ENCODE measurements at regions not wholly inside any gene's neighbourhood (a gene's known extent, or its start where the extent isn't known, plus 50 kb on each side); places are given as distances from the start of the nearest gene placed in this dataset.

DNA sequence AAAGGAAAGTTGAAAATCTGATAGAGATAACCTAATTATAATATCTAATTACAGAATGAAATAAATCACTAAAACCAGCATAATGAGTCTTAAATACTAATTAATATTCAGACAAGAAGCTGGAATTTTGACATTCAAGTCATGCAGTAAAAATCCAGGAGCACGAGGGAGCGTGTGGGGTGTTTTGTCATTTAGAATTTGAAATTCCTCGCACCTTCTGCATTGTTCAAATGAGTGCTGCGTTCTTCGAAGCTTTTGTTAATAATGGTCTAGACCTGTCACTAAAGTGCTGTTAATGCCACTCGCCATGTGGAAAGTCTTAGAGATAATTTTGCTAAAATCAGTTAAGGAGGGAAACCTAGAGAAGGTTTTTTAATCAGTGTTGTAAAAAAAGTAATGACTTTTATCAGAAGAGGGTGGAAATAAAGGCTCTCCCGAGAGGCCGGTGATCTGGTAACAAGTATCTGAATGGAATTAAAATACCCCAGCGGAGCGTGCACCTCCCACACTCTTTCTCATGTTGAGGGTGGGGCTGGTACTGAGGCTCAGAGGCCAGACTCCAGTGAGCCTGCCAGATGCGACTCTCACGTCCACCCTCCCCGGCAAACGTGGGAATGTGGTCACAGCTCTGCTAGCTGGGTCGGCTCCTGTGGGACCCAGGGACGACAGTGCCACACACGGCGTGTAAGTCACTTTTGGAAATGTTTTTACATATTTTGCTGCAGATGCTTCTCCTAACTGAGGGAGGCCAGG lies 69.4 kb upstream of the MYT1L start:
- no peak overlapping the region for H3K27ac Mint-ChIP-seq
- TF ChIP-seq, protein P1, sequence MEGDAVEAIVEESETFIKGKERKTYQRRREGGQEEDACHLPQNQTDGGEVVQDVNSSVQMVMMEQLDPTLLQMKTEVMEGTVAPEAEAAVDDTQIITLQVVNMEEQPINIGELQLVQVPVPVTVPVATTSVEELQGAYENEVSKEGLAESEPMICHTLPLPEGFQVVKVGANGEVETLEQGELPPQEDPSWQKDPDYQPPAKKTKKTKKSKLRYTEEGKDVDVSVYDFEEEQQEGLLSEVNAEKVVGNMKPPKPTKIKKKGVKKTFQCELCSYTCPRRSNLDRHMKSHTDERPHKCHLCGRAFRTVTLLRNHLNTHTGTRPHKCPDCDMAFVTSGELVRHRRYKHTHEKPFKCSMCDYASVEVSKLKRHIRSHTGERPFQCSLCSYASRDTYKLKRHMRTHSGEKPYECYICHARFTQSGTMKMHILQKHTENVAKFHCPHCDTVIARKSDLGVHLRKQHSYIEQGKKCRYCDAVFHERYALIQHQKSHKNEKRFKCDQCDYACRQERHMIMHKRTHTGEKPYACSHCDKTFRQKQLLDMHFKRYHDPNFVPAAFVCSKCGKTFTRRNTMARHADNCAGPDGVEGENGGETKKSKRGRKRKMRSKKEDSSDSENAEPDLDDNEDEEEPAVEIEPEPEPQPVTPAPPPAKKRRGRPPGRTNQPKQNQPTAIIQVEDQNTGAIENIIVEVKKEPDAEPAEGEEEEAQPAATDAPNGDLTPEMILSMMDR (IDR thresholded peaks at IDR 0.05; ENCODE audit: unreplicated experiment): no peak

DNA sequence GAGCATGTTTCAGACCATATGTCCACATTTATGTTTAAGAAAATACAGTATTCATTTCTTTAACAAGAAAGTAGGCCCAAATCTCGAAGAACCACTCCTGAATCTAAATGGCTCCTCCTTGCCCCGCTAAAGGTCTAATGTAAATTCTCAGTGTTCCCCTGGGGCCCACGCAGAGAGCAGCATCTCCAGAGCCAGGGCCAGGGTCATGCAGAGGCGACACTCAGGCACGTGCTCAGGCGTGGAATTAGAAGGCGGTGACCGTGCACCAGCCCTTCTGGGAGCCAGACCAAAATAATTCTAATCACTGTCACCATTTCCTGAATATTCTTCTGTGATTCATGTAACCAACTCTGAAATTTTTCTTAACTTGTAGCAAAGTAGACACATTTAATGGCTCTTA lies 68.3 kb upstream of the MYT1L start:
- Mint-ChIP-seq H3K27me3 (ENCODE audit: low read depth) (no peaks in the 10 kb centered on the region), H3K36me3 (no peaks in the 10 kb centered on the region), H3K4me3 (no peak overlapping the region), H3K27ac (no peak overlapping the region), H3K4me1 (peaks cover 3% of the 10 kb centered on the region), H3K9me3 (peaks cover 22% of the 10 kb centered on the region)
- TF ChIP-seq, protein P1 (IDR thresholded peaks at IDR 0.05; ENCODE audit: unreplicated experiment): no peak
- no peak for DNase-seq (ENCODE audit: low spot score in 2 of 2, unreplicated experiment in 2 of 2)

More for the DNA sequence above, 69.4 kb upstream of the MYT1L start:
- no peak for DNase-seq (ENCODE audit: low spot score in 2 of 2, unreplicated experiment in 2 of 2)
- no peak overlapping the region for H3K4me3 Mint-ChIP-seq
- peaks cover 3% of the 10 kb centered on the region for H3K4me1 Mint-ChIP-seq
- no peaks in the 10 kb centered on the region for H3K27me3 Mint-ChIP-seq (ENCODE audit: low read depth)
- H3K9me3 Mint-ChIP-seq: peaks cover 24% of the 10 kb centered on the region
- H3K36me3 Mint-ChIP-seq: no peaks in the 10 kb centered on the region

DNA sequence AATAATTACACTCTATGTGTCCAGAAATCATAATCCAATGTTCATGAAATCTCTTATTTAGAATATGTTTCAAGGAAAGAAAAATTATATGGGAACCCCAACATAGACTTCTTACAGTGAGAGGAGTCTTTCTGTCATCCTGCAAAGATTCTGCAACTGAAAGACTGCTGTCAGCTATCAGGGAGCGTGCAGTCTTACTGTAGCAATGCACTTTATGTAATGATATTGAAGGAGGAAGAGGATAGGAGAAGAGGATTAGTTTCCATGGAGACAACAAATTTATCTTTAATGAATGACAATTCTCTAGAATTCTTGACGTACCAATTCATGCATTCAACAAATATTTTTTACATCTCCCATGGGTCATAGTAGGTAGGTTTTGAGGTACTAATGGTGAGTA lies 61.3 kb upstream of the MYT1L start:
- H3K27ac Mint-ChIP-seq: no peak overlapping the region
- H3K9me3 Mint-ChIP-seq: peaks cover 52% of the 10 kb centered on the region
- no peak overlapping the region for H3K4me3 Mint-ChIP-seq
- TF ChIP-seq, protein P1 (IDR thresholded peaks at IDR 0.05; ENCODE audit: unreplicated experiment): no peak
- H3K27me3 Mint-ChIP-seq (ENCODE audit: low read depth): no peaks in the 10 kb centered on the region
- no peaks in the 10 kb centered on the region for H3K4me1 Mint-ChIP-seq
- H3K36me3 Mint-ChIP-seq: no peaks in the 10 kb centered on the region
- no peak for DNase-seq (ENCODE audit: low spot score in 2 of 2, unreplicated experiment in 2 of 2)

DNA sequence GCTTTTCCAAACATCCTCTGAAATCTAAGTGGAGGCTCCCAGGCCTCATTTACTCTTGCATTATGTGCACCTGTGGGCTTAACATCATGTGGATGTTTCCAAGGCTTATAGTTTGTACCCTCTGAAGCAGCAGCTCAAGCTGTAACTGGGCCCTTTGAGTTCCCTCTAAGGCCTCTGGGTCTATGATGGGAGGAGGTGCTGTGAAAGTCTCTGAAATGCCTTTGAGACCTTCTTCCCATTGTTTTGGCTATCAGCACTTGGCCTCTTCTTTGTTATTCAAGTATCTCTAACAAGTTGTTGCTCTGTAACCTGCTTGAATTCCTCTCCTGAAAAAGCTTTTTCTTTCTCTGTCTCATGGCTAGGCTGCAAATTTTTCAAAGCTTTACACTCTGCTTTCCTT lies 58.1 kb upstream of the MYT1L start:
- no peaks in the 10 kb centered on the region for H3K27me3 Mint-ChIP-seq (ENCODE audit: low read depth)
- H3K36me3 Mint-ChIP-seq: no peaks in the 10 kb centered on the region
- DNase-seq (ENCODE audit: low spot score in 2 of 2, unreplicated experiment in 2 of 2): no peak
- no peak overlapping the region for H3K4me3 Mint-ChIP-seq
- no peak overlapping the region for H3K27ac Mint-ChIP-seq
- H3K9me3 Mint-ChIP-seq: peaks cover 70% of the 10 kb centered on the region
- TF ChIP-seq, protein P1 (IDR thresholded peaks at IDR 0.05; ENCODE audit: unreplicated experiment): no peak
- no peaks in the 10 kb centered on the region for H3K4me1 Mint-ChIP-seq

All from mesothelial cell of epicardium (in vitro differentiated cells).